ENCODE measurements at regions not wholly inside any gene's neighbourhood (a gene's known extent, or its start where the extent isn't known, plus 50 kb on each side); places are given as distances from the start of the nearest gene placed in this dataset.

DNA sequence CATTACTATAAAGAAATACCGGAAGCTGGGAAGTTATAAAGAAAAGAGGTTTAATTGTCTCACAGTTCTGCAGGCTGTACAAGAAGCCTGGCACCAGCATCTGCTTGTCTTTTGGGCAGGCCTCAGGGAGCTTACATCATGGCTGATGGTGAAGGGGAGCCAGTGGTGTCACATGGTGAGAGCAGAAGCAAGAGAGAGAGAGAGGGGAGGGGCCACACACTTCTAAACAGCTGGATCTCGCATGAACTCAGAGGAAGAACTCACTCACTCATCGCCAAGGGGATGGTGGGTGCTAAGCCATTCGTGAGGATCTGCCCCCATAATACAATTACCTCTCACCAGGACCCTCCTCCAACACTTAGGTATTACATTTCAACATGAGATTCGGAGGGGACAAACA lies 51.8 kb upstream of the ANKRD34C start:
- DNase-seq = no peak

- DNase-seq = no peak
Measured at GRCh38 chr15:79222808-79223207, 59.7 kb upstream of the ANKRD34C start.

DNA sequence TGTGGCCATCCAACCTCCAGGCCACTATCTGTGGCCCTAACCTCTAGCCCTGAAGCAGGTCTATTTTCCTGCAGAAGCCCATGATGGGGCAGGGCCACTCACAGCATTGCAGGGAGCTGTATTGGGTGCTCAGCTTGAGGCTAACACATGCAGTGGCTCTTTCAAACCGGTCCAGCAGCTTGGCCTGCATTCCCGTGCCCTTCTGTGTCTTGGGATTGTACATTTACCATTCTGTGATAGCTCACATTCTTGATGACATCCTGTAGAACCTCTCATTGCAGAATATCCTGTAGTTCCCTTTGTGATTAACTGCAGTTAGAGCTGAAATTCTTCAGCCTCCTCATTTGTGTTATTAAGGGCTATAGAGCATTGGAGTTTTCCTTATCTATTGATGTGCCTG lies 60.8 kb upstream of the ANKRD34C start:
- no peak for DNase-seq

- DNase-seq = no peak
Measured at GRCh38 chr15:79219393-79220056, 63.0 kb upstream of the ANKRD34C start.

DNA sequence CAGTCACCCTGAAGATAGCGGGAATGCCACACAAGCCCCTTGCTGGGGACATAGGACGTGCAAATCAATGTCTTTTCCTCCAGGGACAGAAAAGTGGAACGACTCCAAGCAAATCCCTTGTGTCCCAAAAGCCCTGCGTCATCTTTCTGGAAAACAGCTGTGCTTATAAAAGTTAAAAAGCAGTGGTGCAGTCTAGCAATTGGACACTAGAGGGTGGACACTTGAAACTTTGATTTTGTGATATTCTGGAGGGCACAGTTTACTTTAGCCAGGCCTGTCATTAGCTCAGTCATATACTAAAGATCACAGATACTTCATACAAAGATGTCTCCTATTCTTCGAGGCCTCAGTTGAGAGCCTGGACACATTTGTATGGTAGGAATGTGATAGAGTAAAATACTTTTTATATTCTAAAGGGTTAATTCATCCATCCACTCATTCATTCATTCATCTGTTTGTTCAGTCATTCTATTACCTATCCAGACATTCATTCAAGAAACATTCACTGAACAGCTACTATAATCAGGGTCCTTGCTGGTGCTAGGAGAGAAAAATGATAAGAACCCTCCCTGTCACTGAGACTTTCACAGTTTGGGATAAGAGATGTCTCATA lies 63.8 kb upstream of the ANKRD34C start:
- no peak for DNase-seq

- DNase-seq = no peak
Measured at GRCh38 chr15:79213650-79214049, 68.9 kb upstream of the ANKRD34C start.

- DNase-seq = no peak
Measured at GRCh38 chr15:79212589-79213157, 69.8 kb upstream of the ANKRD34C start.

GRCh38 chr15:79211481-79211880 lies 71.0 kb upstream of the ANKRD34C start:
- DNase-seq = no peak

DNA sequence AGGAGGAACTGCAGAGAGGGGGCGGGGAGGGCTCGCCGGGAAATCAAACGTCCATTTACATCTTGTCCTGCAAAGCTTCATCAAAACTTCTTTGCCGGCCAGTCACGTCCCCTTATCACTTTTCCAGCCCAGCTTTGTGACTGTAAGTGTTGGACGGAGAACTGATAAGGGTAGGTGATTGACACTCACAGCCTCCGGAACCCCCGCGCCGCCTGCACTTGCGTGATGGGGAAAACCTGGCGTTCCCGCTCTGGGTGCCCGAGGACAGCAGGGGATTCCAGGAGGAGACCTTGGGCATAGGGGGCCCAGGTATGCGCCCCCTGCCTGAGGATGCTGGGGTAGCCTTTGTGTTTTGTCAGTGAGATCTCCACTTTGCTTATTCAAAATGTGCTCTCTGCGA lies 72.8 kb upstream of the ANKRD34C start:
- DNase-seq = no peak

DNA sequence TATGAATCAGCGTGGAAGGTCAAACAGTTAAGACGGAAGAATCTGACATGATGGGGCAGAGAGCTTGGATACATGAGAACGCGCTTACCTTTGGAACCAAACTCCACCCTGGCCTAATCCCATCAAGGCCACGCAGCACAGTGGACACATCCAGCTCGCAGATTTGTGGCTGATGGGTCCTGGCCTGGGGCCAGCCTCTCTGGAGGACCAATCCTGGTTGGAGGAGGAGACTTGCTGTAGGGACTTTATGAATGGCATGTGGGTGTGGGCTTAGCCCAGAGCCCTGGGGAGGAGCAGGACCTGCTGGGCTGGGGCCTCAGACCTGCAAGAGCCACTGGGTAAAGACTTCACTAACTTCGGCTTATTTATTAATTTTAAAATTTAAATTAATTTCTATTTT lies 73.4 kb upstream of the ANKRD34C start:
- no peak for DNase-seq

- DNase-seq = no peak
Measured at GRCh38 chr15:79208179-79208578, 74.3 kb upstream of the ANKRD34C start.

- DNase-seq = no peak
Measured at GRCh38 chr15:79206940-79207339, 75.6 kb upstream of the ANKRD34C start.

- no peak for DNase-seq
Measured at GRCh38 chr15:79204886-79205675, 77.4 kb upstream of the ANKRD34C start.

DNA sequence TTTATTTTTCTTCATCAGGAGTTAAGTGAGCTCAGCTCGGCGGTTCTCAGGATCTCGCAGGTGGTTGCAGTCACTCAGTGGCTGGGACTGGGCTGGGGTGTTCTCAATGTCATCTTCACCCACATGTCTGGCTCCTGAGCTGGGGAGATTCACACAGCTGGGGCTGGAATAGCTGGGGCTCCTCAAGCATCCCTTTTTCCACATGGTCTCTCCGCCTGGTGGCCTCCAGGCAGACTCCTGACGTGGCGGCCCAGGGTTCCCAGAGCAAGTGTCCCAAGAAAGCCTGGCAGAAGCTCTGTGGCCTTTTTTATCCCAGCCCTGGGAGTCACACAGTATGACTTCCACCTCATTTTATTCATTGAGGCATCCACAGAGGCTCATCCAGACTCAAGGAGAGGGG lies 84.1 kb upstream of the ANKRD34C start:
- DNase-seq = no peak

DNA sequence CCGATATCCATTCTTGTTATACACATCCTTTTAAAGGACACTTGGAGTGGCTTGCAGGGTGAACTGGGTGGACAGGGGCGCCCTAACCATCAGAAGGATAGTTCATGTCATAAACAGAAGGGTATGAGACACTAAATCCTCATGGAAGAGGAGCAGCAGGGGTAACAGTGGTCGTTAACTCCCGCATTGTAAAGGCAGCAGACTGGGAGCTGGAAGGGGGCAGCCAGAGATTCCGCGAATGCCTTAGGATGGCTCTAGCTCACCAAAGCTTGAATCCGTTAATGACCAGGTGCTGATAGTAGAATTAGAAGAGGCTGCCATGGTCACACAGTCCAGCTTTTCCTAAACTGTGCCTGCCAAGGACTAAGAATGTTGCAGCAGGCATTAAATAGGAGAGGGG lies 85.2 kb upstream of the ANKRD34C start:
- no peak for DNase-seq

- DNase-seq = no peak
Measured at GRCh38 chr15:79195802-79196201, 86.7 kb upstream of the ANKRD34C start.

DNA sequence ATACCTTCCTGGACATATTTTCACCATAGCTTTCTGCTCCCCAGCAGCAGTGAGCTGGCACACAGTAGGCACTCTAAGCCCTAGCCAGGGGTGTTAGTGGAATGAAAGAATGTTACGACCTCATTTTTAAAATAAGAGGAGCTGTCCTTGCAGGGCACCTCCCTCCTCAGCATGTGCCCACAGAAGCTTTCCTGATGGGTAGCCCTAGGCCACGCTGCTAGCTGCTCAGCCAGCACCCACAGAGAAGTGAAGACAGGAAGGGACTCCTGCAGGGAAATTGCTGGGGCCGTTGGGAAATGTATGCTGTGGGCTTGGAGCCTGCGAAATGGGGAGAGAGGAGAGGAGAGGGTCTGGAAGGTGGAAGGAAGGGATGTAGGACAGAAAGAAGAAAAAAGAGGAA lies 87.3 kb upstream of the ANKRD34C start:
- no peak for DNase-seq

DNA sequence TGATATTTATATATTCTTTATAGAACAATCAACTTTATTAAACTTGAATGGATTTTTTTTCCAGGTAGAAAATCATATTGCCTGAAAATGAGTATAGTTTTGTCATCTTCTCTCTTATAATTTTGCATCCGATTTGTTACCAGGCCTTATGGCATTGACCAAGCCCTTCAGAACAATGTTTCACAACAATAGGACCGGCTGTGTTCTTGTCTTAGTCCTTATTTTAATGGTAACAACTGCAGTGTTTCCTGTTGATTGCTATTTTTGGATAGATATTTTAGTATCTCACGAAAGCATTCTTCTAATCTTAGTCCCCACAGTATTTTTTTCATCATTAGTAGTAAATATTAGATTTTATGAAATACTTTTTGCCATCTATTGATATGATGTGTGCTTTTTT lies 88.1 kb upstream of the ANKRD34C start:
- no peak for DNase-seq

DNA sequence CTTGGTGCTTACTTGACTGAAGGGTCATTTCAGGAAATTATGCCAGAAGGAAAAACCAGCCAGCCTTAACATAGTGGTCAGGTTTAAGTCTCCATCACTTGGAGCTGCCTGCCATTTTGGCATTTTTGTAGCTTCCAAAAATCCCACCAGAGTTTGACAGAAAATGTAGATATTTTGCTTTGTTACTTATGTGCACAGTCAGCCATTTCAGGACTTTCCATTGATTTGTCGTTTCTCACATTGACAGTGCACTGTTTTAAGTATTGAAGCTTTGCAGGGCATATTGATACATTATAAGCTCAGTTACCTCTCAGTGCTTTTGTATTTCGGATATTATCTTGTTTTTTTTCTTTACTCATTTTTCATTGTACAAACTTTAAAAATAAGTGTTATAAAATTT lies 89.0 kb upstream of the ANKRD34C start:
- DNase-seq = no peak

- no peak for DNase-seq
Measured at GRCh38 chr15:79193103-79193502, 89.4 kb upstream of the ANKRD34C start.

GRCh38 chr15:79192462-79193036 lies 90.0 kb upstream of the ANKRD34C start:
- DNase-seq = no peak

DNA sequence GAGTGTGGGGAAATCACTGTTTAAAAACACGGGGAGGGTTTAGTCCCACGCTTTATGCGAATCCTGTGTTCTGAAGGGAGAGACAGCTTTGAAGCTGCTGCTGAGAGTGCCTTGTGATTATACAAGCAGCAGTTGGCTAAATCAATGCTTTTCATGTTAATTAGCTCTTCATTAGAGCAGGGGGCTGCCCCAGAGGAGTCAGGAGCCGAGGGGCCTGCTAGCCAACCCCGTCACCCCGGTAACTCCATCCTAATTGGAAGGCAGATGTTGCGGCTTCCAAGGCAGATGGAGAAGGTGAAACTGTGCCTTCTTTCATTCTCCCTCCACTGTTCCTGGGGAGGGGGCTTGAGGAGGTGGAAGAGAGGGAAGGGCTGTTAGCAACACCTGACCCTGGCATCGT lies 92.4 kb upstream of the ANKRD34C start:
- no peak for DNase-seq

- DNase-seq = no peak
Measured at GRCh38 chr15:79186616-79187015, 95.9 kb upstream of the ANKRD34C start.

DNA sequence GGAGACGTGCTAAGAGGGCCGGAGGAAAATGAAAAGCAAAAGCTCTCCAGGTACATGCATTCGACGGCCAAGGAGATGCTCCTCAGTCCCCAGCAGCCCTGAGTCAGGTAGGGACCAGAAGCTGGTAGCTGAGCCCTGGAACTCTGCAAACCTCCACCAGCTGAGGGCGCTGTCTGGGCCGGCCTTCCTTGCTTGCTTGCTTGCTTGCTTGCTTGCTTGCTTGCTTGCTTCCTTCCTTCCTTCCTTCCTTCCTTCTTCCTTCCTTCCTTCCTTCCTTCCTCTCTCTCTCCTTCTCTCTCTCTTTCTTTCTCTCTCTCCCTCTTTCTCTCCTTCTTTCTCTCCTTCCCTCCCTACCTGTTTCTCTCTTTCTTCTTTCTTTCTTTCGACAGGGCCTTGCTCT lies 94.6 kb upstream of the RASGRF1 start:
- DNase-seq = no peak
